BJ (cell line): ENCODE measurements at regions not wholly inside any gene's neighbourhood (a gene's known extent, or its start where the extent isn't known, plus 50 kb on each side); places are given as distances from the start of the nearest gene placed in this dataset.

Experiments
- CTCF ChIA-PET: fragments of 350-600 bp; formaldehyde crosslinking; extraction: SDS; loops from one replicate; lab custom pipeline; 2021; ENCODE audit warnings: antibody characterized with exemption, inconsistent platforms; lab: Yijun Ruan, JAX
- POLR2A ChIA-PET: fragments of 300-600 bp; sonication (Branson Sonifier 250); formaldehyde crosslinking; extraction: SDS; loops from one replicate; lab custom pipeline; 2021; ENCODE audit warnings: antibody characterized with exemption; lab: Charles Lee
- DNase-seq: peaks from one replicate; pipeline ENCODE4 v3.0.0-alpha.2; 2011; ENCODE audit warnings: low read depth
- H3K27me3 ChIP-seq: 2 replicates; pipeline ENCODE4 v1.6.0; 2011; ENCODE audit warnings: low read length; ENCODE audit not compliant: control insufficient read depth, insufficient read depth
- H3K36me3 ChIP-seq: 2 replicates; pipeline ENCODE4 v1.5.1; 2011; ENCODE audit warnings: low read length; ENCODE audit not compliant: control insufficient read depth, insufficient read depth
- H3K4me3 ChIP-seq: 2 replicates; pipeline ENCODE4 v1.5.1; 2011; ENCODE audit warnings: low read depth, mild to moderate bottlenecking, control low read depth, low read length
- CTCF ChIP-seq: IDR thresholded peaks from 2 replicates; pipeline ENCODE4 v1.5.1; 2011; ENCODE audit warnings: low read depth, mild to moderate bottlenecking, control low read depth, inconsistent platforms, low read length, moderate library complexity; ENCODE audit not compliant: insufficient read depth

GRCh38 chr2:111709321-111709720 lies 174.7 kb downstream of the ANAPC1 start:
- CTCF ChIA-PET: interaction anchor here (1.1 kb wide), 1 partner anchor 33 kb away, joined by 3 read pairs; no protein-coding TSS in a partner anchor
- H3K36me3 ChIP-seq: no peaks in the 10 kb centered on the region
- no peak for DNase-seq
- POLR2A ChIA-PET: no interaction called here
- H3K27me3 ChIP-seq: peaks cover 10% of the 10 kb centered on the region
- TF ChIP-seq CTCF: no peak
- no peak overlapping the region for H3K4me3 ChIP-seq

DNA sequence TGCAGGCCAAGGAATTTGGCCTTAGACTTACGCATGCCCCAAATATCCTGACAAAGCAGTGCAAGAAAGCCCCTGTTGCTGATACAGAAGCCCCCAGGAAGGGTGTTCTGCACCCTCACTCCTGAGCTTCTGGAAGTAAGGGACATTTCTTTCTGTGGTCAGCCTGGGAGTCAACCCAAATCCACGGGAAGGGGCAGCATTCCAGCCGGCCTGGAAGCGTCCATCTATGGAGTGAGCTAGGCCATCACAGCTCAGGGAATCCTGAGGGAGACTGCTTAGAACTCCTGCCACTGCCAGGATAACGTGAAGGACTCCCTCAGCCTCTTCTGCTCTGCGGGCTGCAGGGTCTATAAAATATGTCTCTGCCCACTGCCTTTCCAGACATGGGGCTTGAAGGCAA lies 173.9 kb downstream of the ANAPC1 start:
- peaks cover 10% of the 10 kb centered on the region for H3K27me3 ChIP-seq
- ChIA-PET CTCF (interaction anchor here (1.1 kb wide), 1 partner anchor 34 kb away, joined by 3 read pairs; no protein-coding TSS in a partner anchor), POLR2A (no interaction called here)
- DNase-seq: no peak
- no peak overlapping the region for H3K4me3 ChIP-seq
- TF ChIP-seq CTCF: no peak
- H3K36me3 ChIP-seq: no peaks in the 10 kb centered on the region

DNA sequence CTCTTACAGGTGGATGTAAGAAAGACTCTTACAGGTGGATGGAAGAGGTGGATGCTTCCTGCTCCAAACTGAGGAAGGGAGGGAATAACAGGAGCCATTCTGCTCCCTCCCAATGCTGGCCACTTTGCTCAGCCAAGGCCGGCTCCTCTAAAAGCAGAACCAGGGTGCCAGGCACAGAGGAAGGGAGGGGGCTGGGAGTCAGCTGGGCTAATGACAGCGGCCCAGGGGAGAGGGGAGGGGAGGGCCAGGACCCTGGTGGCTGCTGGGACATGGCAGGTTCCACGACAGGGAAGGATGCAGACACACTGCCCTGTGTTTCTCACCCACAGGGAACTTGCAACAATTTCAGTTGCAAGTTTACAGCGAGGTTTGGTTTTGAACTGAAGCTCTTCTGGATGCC lies 173.4 kb downstream of the ANAPC1 start:
- DNase-seq: no peak
- no peak overlapping the region for H3K4me3 ChIP-seq
- ChIA-PET POLR2A (no interaction called here), CTCF (no interaction called here)
- H3K36me3 ChIP-seq: no peaks in the 10 kb centered on the region
- H3K27me3 ChIP-seq: peaks cover 10% of the 10 kb centered on the region
- no peak for TF ChIP-seq CTCF

- no peak for TF ChIP-seq CTCF
- Histone ChIP-seq H3K36me3 (no peaks in the 10 kb centered on the region), H3K4me3 (no peak overlapping the region), H3K27me3 (peaks cover 10% of the 10 kb centered on the region)
- DNase-seq: no peak
- ChIA-PET POLR2A (no interaction called here), CTCF (no interaction called here)
Measured at GRCh38 chr2:111711270-111711669, 172.7 kb downstream of the ANAPC1 start.

DNA sequence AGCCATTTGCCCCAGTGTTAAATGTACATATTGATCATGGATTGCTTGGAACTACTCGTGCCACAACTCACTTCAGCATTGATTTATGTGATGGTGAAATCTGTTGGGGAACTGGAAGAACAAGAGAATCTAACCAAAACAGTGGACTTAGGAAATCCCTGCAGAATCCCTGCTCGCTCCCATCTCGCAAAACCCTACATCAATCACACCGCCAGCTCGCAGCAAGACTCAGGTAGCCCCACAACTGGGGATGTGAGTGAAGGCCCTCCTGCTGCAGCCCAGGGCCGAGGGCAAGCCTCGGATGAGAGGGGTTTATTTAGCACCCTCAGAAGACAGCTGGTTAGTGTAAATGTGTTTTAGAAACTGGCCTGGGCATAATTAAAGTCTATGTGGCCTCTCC lies 171.6 kb downstream of the ANAPC1 start:
- TF ChIP-seq CTCF: no peak
- no peak for DNase-seq
- POLR2A ChIA-PET: no interaction called here
- Histone ChIP-seq H3K4me3 (no peak overlapping the region), H3K27me3 (peaks cover 9% of the 10 kb centered on the region), H3K36me3 (no peaks in the 10 kb centered on the region)
- CTCF ChIA-PET: interaction anchor here (0.7 to 1.1 kb wide), 2 partner anchors 25 to 595 kb away, joined by 3 read pairs; no protein-coding TSS in a partner anchor
